Kidney capillary endothelial cell (primary cell): ENCODE measurements at regions not wholly inside any gene's neighbourhood (a gene's known extent, or its start where the extent isn't known, plus 50 kb on each side); places are given as distances from the start of the nearest gene placed in this dataset.

Experiments used
- DNase-seq: peaks from one replicate; pipeline ENCODE4 v3.0.0-alpha.2; 2018; ENCODE audit warnings: low spot score

GRCh38 chr5:3393920-3394597 is 201.6 kb upstream of the IRX1 start:
- DNase-seq = no peak

DNA sequence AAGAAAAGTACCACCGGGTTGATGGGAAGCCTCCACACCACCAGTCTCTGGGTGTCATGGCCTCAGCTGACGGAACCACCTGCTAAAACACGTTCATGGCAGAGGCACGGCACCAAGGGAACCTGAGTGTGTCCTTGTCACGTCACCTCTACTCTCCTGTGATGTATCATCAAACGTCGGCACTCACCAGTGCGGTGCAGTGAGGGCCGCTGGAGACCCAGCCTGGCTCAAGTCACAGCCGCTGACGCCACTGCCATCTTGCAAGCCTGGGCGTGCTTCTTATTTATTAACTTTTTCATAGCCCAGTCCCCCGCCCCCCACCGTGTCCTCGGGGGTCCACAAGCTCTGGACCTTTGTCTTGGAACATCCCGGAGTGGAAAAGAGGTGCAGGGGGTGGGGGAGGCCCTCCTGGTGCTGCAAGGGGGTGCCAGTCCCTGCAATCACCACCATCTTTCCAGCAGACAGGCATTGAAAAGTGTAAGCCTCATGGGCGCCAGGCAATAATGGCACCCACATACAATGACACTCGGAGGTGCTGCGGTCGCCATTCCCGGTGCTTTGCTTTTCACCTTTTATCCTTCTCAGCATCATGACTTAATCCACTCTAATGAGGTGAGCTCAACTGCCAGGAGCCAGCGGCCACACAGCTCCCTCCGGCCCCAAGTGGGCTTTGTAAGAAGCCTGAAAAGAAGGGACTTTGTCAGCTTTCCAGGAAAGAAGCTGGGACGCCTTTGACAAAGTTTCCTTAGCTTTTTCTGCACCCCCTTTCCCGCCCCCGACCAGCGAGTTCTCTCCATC is 202.3 kb upstream of the IRX1 start:
- DNase-seq = no peak

DNA sequence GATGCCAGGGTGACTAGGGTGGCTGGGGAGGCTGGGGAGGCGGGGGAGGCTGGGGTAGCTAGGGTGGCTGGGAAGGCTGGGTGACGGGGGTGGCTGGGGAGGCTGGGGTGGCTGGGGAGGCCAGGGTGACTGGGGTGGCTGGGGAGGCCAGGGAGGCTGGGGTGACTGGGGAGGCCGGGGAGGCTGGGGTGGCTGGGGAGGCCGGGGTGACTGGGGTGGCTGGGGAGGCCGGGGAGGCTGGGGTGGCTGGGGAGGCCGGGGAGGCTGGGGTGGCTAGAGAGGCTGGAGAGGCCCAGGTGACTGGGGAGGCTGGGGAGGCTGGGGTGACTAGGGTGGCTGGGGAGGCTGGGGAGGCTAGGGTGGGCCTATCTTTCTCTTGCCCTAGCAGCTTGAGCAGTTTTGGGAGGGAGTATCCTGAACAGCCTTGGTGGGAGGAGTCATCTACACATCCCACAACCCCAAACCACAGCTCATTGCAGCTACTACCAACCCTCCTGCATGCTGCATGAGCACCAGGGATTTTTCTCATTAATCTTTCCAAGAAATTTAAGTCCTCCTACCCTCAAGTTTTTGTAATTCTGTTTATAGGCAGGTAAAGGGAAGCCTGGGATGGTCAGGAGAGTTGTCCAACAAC is 203.2 kb upstream of the IRX1 start:
- DNase-seq = no peak

GRCh38 chr5:3391210-3391609 is 204.4 kb upstream of the IRX1 start:
- no peak for DNase-seq

DNA sequence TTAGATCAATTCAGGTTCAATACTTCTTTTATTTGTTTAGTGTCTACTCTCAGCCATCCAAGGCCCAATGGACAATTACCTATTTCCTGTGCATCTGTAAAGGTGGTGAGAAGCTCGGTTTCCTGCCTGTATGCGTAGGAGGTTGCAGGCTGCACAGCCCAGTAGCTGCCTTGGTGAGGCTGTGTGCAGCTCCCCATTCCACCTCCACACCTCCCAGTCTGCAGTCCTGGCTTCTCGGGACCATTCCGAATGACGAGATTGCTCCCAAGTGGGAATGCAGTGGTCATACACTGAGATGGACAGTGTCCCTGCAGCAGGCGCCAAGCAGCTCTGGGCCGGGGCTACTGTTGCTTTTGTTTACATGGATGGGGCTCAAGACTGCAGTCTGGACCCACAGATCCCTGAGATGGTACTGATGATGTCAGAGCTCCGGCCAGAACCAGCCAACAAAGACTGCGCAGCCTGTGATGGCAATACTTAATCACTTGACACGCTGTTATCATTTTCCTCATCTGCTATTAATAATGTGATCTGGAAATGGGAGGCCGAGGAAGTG is 206.1 kb upstream of the IRX1 start:
- DNase-seq = no peak

DNA sequence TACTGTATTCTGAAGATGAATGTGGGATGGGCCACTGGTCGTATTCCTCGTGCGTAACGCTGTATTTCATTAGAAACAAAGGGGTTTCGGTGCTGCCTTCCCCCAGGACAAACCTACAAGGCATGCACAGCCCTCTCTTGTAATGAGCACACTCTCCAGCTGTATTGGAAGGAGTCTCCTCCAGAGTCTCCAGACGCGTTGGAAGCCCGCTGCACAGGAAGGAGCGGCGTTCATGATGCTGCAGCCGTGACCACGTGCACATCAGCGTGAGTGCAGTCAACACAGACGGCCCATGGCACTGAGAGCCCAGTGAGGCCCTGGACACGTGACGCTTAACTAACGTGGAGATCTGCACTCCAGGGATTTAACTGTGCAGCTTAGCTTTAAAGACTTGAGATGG is 209.0 kb upstream of the IRX1 start:
- no peak for DNase-seq

GRCh38 chr5:3385991-3386519 is 209.6 kb upstream of the IRX1 start:
- DNase-seq = no peak

DNA sequence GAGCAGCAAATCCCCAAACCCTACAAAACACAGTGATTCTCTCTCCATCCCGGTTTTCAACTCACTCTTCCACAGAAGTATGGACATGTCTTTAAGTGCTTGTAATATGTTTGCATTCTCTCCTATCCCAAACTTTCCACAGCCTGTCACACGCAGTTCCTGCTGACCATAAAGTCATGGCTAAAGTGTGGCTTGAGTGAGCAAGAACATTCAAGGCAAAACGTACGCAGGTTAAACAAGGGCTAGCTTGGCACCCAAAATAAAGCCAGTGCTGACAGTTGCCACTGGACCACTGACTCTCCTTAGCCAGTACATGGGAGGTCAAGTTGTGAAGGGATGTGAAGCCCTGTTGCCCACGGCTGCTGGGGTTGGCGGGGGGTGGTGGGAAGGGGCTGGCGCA is 211.1 kb upstream of the IRX1 start:
- DNase-seq = no peak

GRCh38 chr5:3382782-3383181 is 212.8 kb upstream of the IRX1 start:
- DNase-seq = no peak

DNA sequence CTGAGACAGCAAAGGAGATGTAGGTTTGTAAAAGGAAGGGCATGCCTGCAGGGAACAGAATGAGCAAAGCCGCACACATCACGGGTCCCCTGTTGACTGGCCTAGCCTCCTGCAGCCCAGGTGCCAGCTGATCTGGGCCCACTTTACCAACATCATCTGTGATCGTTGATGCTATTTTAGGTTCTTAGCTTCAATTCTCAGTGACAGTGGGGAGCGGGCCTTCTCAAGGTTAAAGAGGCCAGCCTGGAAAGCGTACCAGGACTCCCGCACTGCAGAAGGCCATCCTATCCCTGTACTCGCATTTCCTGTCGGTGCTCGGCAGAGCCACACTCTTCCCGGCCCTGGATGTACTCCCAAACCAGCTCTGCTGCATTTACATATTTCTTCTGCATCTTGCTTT is 213.5 kb upstream of the IRX1 start:
- no peak for DNase-seq

- DNase-seq = no peak
Observed at GRCh38 chr5:3381206-3381825, 214.3 kb upstream of the IRX1 start.

DNA sequence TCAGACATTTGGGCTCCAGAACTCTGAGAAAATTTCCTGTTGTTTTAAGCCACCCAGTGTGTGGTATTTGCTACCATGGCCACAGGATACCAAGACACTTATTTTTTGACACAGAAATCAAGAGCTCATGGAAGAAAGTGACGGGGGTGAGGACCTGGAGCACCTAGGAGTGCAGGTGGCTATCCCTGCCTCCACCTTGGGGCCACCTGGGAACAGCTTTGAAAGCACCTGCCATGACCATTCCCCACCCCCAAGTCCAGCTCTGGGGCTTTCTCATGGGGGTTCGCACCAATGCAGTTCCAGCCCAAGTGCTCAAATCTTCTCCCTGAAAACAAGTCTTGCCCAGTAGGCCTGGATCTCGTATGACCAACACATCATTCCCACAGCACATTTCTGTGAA is 214.9 kb upstream of the IRX1 start:
- no peak for DNase-seq

DNA sequence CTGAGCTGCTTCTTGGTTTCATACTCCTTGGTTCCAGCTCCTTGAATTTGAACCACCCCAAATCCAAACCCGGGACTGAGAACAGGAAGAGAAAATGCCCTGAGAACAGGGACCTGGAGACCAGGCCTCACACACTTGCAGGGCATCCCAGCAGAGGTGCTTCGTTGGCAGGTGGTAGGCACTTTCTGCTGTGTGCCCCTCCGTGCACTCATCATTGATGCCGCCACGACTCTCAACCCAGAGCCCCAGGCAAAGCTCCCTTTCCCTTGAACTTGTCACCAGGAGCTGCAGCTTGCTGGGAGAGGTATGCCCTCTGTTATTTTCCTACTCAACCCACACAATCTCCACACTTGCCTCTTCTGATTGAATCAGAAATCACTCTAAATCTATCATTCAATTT is 217.8 kb upstream of the IRX1 start:
- DNase-seq = no peak

DNA sequence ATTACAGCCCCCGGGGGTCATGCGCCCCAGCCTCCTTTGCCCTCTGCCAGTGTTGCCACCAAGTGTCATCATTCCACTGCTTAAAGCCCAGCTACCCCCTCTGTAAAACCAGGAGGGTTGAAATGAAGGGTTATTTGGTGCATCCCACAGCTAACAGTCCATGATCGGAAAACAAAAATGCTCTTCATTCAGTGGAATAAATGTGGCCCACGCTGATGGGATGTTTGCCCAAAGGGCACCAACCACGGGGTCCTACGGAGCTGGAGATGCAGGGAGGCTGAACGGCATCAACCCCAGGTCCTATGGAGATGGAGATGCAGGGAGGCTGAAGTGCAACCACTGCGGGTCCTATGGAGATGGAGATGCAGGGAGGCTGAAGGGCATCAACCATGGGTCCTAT is 218.5 kb upstream of the IRX1 start:
- no peak for DNase-seq

GRCh38 chr5:3376611-3377010 is 219.0 kb upstream of the IRX1 start:
- no peak for DNase-seq

- DNase-seq = no peak
Observed at GRCh38 chr5:3375586-3376311, 219.9 kb upstream of the IRX1 start.

DNA sequence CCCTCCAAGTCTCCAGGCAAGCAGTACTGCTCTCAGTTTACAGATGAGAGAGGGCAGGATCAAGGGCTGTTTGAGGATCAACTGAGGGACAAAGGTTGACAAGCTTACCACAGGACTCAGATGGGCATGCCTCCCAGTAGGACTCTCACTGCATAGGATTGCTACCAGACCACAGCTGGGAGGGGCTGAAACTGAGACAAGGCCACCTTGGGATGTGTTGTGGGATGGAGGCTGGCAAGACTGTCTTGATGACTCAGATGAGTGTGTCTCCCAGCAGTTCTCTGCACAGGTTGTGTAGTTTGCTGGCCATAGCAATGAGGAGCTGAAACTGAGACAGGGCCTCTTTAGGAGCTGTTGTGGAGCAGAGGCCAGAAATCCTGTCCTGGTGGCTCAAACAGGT is 222.2 kb upstream of the IRX1 start:
- DNase-seq = no peak

DNA sequence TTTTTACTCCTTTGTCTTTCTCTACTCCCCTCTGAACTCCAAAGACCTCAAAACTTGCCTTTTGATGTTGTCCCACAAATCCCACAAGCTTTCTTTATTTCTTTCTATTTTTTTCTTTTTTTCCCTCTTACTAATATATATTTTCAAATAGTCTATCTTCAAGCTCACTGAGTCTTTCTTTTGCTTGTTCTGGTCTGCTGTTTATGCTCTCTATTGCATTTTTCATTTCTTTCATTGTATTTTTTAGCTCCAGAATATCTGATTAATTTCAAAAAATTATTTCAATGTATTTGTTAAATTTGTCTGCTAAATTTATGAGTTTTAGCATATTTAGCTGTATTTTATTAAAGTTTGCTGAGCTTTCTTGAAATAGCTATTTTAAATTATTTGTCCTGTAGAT is 223.3 kb upstream of the IRX1 start:
- DNase-seq = no peak

DNA sequence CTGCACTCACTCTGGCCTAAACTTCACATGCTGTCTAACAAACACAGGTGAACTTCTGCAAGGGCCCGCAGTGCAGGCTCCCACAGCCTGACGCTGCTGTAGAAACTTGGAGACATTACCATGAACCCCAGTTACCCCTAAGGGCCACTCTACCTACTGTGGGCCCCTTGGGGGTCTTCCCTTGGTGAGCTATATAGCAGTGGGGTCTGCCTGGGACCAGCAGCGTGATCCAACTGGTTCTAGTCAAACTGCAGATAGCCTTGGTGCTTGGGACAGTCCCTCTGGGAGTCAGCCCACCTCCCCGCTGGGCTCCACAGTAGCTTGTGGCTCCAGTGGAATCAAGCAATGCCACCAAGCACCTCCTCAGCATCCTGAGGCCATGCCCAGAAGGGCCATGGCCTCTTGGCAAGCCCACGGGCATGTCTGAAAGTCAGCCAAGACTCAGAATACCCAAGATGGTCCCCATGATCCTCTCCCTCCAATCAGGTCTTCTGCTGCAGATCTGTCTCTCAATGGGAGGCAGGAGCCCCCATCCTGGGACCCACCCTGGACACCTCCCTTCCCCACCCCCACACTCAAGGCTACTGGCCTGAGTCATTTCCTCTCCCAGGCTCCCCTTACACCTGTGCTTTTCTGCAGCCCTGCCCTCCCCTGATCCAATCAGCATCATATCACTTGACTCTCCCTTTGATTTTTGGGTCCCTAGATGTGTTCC is 230.0 kb upstream of the IRX1 start:
- no peak for DNase-seq

DNA sequence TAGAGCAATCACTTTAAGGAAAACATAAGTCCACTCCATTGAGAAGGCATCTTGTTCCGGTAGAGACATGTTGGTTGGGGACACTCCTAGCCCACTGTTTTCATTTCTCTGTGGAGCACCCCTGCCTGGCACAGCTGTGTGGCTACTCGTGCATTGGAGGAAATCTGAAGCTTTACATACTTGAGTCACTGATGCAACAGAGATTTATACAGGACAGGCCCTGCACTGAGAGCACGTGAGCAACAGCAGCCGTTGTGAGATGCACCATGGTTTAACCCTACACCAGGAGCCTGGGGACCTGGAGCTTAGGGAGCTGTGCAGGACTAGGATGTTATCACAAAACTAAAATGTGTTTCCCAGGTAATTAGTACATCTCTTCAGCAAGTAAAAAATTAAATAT is 230.7 kb upstream of the IRX1 start:
- DNase-seq = no peak

DNA sequence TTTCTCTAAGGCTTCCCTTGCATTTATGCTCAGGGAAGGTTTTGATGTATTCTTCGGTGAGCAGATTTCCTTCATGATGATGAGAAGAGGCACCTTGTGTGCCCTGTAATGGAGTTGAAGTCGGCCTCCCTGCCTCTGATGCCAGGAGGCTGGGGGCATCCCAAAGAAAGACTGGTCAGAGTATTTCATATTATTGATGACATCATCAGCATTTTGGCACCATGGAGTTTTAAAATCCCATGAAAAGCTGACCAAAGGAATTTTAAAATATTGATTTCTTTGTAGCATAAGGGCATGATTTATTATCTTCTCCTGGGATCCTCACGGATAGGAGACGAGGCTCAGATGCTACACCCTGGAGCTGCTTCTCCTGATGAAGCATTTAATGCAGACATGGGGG is 231.2 kb upstream of the IRX1 start:
- no peak for DNase-seq
